ENCODE measurements at regions not wholly inside any gene's neighbourhood (a gene's known extent, or its start where the extent isn't known, plus 50 kb on each side); places are given as distances from the start of the nearest gene placed in this dataset.

DNA sequence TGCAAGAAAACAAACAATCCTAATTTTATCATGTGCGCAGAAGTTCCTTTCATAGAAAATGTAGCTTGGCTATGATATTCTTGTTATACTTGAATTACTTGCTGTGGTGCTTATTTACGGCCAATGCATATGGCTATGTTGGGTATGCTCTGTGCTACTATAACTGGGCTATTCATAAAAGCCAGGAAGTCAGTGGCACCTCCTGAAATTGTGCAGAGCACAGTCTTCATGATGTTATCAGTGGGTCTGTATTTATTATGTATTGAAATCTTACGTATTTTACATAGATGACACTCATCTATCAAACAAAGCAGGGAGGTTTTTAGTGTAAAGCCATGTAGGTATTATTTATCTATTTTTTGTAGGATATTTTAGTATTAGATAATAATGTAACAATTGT lies 196.5 kb upstream of the NAALADL2 start:
- TF ChIP-seq, protein P1, sequence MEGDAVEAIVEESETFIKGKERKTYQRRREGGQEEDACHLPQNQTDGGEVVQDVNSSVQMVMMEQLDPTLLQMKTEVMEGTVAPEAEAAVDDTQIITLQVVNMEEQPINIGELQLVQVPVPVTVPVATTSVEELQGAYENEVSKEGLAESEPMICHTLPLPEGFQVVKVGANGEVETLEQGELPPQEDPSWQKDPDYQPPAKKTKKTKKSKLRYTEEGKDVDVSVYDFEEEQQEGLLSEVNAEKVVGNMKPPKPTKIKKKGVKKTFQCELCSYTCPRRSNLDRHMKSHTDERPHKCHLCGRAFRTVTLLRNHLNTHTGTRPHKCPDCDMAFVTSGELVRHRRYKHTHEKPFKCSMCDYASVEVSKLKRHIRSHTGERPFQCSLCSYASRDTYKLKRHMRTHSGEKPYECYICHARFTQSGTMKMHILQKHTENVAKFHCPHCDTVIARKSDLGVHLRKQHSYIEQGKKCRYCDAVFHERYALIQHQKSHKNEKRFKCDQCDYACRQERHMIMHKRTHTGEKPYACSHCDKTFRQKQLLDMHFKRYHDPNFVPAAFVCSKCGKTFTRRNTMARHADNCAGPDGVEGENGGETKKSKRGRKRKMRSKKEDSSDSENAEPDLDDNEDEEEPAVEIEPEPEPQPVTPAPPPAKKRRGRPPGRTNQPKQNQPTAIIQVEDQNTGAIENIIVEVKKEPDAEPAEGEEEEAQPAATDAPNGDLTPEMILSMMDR (IDR thresholded peaks at IDR 0.05): no peak
- no peak for TF ChIP-seq POLR2A (IDR thresholded peaks at IDR 0.05)

All from right lobe of liver (tissue), 4 donors.